ENCODE measurements at regions not wholly inside any gene's neighbourhood (a gene's known extent, or its start where the extent isn't known, plus 50 kb on each side); places are given as distances from the start of the nearest gene placed in this dataset.
"Not testable (repeated sequence)": the region's sequence is repeated elsewhere in the genome, so short reads cannot be mapped to it uniquely, and the experiment has no call there.

- H3K27ac ChIP-seq (ENCODE audit: low read depth, low read length, poor library complexity, severe bottlenecking) = peak overlapping the region; percentile 47
- intact Hi-C loops (cut with micrococcal nuclease; ENCODE audit: unreplicated experiment) = no loop called here
These were observed 125.3 kb upstream of the SLC39A10 start for GRCh38 chr2:195531754-195532153.

GRCh38 chr2:195523242-195523641 lies 133.8 kb upstream of the SLC39A10 start:
- H3K4me3 ChIP-seq (ENCODE audit: low read depth, low read length, poor library complexity, severe bottlenecking); H3K36me3 ChIP-seq (ENCODE audit: insufficient read depth, low read length, poor library complexity, severe bottlenecking); H3K27me3 ChIP-seq (replicated peaks; ENCODE audit: insufficient read depth, low read depth, low read length, poor library complexity); intact Hi-C loops (cut with micrococcal nuclease; ENCODE audit: unreplicated experiment); DNase-seq (ENCODE audit: low spot score); CTCF ChIA-PET; POLR2A ChIA-PET (ENCODE audit: low non-redundant PET); H3K27ac ChIP-seq (ENCODE audit: low read depth, low read length, poor library complexity, severe bottlenecking); H3K4me1 ChIP-seq (ENCODE audit: insufficient read depth, low read length, poor library complexity, severe bottlenecking); BruUV-seq (replicated peaks); H3K9me3 ChIP-seq (ENCODE audit: low read depth, low read length, poor library complexity, severe bottlenecking): not testable (repeated sequence)

More at GRCh38 chr2:195531754-195532153, 125.3 kb upstream of the SLC39A10 start:
- Histone ChIP-seq H3K9me3 (ENCODE audit: low read depth, low read length, poor library complexity, severe bottlenecking) (no peaks in the 10 kb centered on the region), H3K36me3 (ENCODE audit: insufficient read depth, low read length, poor library complexity, severe bottlenecking) (no peaks in the 10 kb centered on the region), H3K4me3 (ENCODE audit: low read depth, low read length, poor library complexity, severe bottlenecking) (no peak overlapping the region), H3K27me3 (replicated peaks; ENCODE audit: insufficient read depth, low read depth, low read length, poor library complexity) (no peaks in the 10 kb centered on the region), H3K4me1 (ENCODE audit: insufficient read depth, low read length, poor library complexity, severe bottlenecking) (peaks cover 39% of the 10 kb centered on the region)
- CTCF ChIA-PET = no interaction called here
- DNase-seq (ENCODE audit: low spot score) = peak; percentile 70
- no TSS peak for BruUV-seq (replicated peaks)
- POLR2A ChIA-PET (ENCODE audit: low non-redundant PET) = interaction anchor here (0.6 kb wide), 1 partner anchor 36 kb away, joined by 3 read pairs; no protein-coding TSS in a partner anchor
- no peak for TF ChIP-seq EZH2 (IDR thresholded peaks at IDR 0.05; ENCODE audit: borderline replicate concordance, low read depth, low read length, poor library complexity, severe bottlenecking)
- 0 out of 2 replicates have a peak, but pooled peaks have one; percentile 11 for TF ChIP-seq CTCF (conservative IDR thresholded peaks at IDR 0.05; ENCODE audit: low read depth, low read length)

GRCh38 chr2:195521589-195521988 lies 135.4 kb upstream of the SLC39A10 start:
- BruUV-seq (replicated peaks) = no TSS peak

More at GRCh38 chr2:195521589-195521988, 135.4 kb upstream of the SLC39A10 start:
- ChIA-PET POLR2A (ENCODE audit: low non-redundant PET) (no interaction called here), CTCF (no interaction called here)
- DNase-seq (ENCODE audit: low spot score) = no peak
- Histone ChIP-seq H3K36me3 (ENCODE audit: insufficient read depth, low read length, poor library complexity, severe bottlenecking) (no peaks in the 10 kb centered on the region), H3K27me3 (replicated peaks; ENCODE audit: insufficient read depth, low read depth, low read length, poor library complexity) (no peaks in the 10 kb centered on the region), H3K27ac (ENCODE audit: low read depth, low read length, poor library complexity, severe bottlenecking) (no peak overlapping the region), H3K4me3 (ENCODE audit: low read depth, low read length, poor library complexity, severe bottlenecking) (no peak overlapping the region), H3K9me3 (ENCODE audit: low read depth, low read length, poor library complexity, severe bottlenecking) (no peaks in the 10 kb centered on the region), H3K4me1 (ENCODE audit: insufficient read depth, low read length, poor library complexity, severe bottlenecking) (no peaks in the 10 kb centered on the region)
- TF ChIP-seq CTCF (conservative IDR thresholded peaks at IDR 0.05; ENCODE audit: low read depth, low read length) (no peak), EZH2 (IDR thresholded peaks at IDR 0.05; ENCODE audit: borderline replicate concordance, low read depth, low read length, poor library complexity, severe bottlenecking) (no peak)
- intact Hi-C loops (cut with micrococcal nuclease; ENCODE audit: unreplicated experiment) = no loop called here
